ENCODE measurements at regions not wholly inside any gene's neighbourhood (a gene's known extent, or its start where the extent isn't known, plus 50 kb on each side); places are given as distances from the start of the nearest gene placed in this dataset.

GRCh38 chr3:87173071-87173470 is 54.0 kb upstream of the CHMP2B start:
- TF ChIP-seq SP1 (IDR thresholded peaks at IDR 0.05) (no peak), CTCF (IDR thresholded peaks at IDR 0.05; ENCODE audit: low read depth, low read length, missing input control) (no peak), RAD21 (IDR thresholded peaks at IDR 0.05) (no peak), TAF1 (conservative IDR thresholded peaks at IDR 0.05) (no peak), MAX (IDR thresholded peaks at IDR 0.05) (no peak), YY1 (IDR thresholded peaks at IDR 0.05) (no peak), ATF3 (IDR thresholded peaks at IDR 0.05) (no peak), FOXA1 (IDR thresholded peaks at IDR 0.05) (no peak), JUND (IDR thresholded peaks at IDR 0.05) (no peak), EGR1 (IDR thresholded peaks at IDR 0.05; ENCODE audit: low read depth in 2 of 2) (no peak), HNF4G (IDR thresholded peaks at IDR 0.05) (no peak), HNF4A (conservative IDR thresholded peaks at IDR 0.05) (no peak), REST (IDR thresholded peaks at IDR 0.05) (no peak), ZBTB33 (IDR thresholded peaks at IDR 0.05) (no peak)
